Breast epithelium (tissue), 3 donors: ENCODE measurements at regions not wholly inside any gene's neighbourhood (a gene's known extent, or its start where the extent isn't known, plus 50 kb on each side); places are given as distances from the start of the nearest gene placed in this dataset.

Experiments used
- POLR2A ChIP-seq: fragments of 450-650 bp; IDR thresholded peaks from one replicate; pipeline ENCODE4 v1.6.1; 2016; ENCODE audit warnings: antibody characterized with exemption, mild to moderate bottlenecking, moderate library complexity
- POLR2AphosphoS5 ChIP-seq, 3 donors: sonication (generic); formaldehyde crosslinking; IDR thresholded peaks; one replicate each; pipeline ENCODE4 v1.6.1; 2017; ENCODE audit warnings: antibody characterized with exemption in 3 of 3
- TF ChIP-seq, protein P1 (sequence below), 3 donors: fragments of 450-650 bp; IDR thresholded peaks; one replicate each; pipeline ENCODE4 v1.5.1; 2016 to 2017; ENCODE audit warnings: antibody characterized with exemption in 3 of 3, mild to moderate bottlenecking in 3 of 3, moderate library complexity in 3 of 3

- TF ChIP-seq, protein P1, sequence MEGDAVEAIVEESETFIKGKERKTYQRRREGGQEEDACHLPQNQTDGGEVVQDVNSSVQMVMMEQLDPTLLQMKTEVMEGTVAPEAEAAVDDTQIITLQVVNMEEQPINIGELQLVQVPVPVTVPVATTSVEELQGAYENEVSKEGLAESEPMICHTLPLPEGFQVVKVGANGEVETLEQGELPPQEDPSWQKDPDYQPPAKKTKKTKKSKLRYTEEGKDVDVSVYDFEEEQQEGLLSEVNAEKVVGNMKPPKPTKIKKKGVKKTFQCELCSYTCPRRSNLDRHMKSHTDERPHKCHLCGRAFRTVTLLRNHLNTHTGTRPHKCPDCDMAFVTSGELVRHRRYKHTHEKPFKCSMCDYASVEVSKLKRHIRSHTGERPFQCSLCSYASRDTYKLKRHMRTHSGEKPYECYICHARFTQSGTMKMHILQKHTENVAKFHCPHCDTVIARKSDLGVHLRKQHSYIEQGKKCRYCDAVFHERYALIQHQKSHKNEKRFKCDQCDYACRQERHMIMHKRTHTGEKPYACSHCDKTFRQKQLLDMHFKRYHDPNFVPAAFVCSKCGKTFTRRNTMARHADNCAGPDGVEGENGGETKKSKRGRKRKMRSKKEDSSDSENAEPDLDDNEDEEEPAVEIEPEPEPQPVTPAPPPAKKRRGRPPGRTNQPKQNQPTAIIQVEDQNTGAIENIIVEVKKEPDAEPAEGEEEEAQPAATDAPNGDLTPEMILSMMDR (IDR thresholded peaks at IDR 0.05) = no peak
- TF ChIP-seq POLR2A (no peak), POLR2AphosphoS5 (IDR thresholded peaks at IDR 0.05) (no peak)
Observed at GRCh38 chr1:238487931-238488330, 597.2 kb upstream of the ZP4 start.
